HepG2 (cell line): ENCODE measurements at regions not wholly inside any gene's neighbourhood (a gene's known extent, or its start where the extent isn't known, plus 50 kb on each side); places are given as distances from the start of the nearest gene placed in this dataset.

Source experiments
- ATAC-seq: fragments of 200-7000 bp; cut with Tn5 transposase; 3 replicates; pipeline ENCODE4 v1.9.1; 2020; ENCODE audit warnings: mild to moderate bottlenecking, moderate library complexity
- BruUV-seq: library from RNA; stranded (reverse); fragments of 400-500 nt; replicated peaks from 2 replicates; lab custom pipeline; 2021; lab: Mats Ljungman, UMichigan
- CTCF ChIA-PET: fragments of 300-600 bp; formaldehyde crosslinking; extraction: SDS; loops from one replicate; lab custom pipeline; 2021; ENCODE audit warnings: low total read pairs, inconsistent platforms, low intra/inter-chr PET ratio; lab: Yijun Ruan, JAX
- POLR2A ChIA-PET: fragments of 350-600 bp; sonication (Branson Sonifier 250); formaldehyde crosslinking; loops from one replicate; lab custom pipeline; 2020; ENCODE audit warnings: antibody characterized with exemption, inconsistent platforms; lab: Yijun Ruan, JAX
- DNase-seq: peaks from one replicate; pipeline ENCODE4 v3.0.0-alpha.2; 2015; ENCODE audit warnings: low spot score
- FAIRE-seq: peaks from 3 replicates; lab custom pipeline; 2011; peaks lifted over from hg19 to GRCh38; lab: Jason Lieb, UNC
- H2AFZ ChIP-seq: one replicate; pipeline ENCODE4 v1.6.1; 2011; ENCODE audit warnings: low read length, inconsistent platforms
- H3K27ac ChIP-seq: fragments of 300-600 bp; 3 replicates; pipeline ENCODE4 v1.8.0; 2011; ENCODE audit warnings: mixed run types, mild to moderate bottlenecking, mixed read lengths, low read length, inconsistent platforms; ENCODE audit not compliant: insufficient read depth; ENCODE audit errors: extremely low read length
- H3K27me3 ChIP-seq, 2 experiments: fragments of 200-600 bp in 1 of 2; 2 replicates in 1 of 2; 3 replicates in 1 of 2; pipeline versions ENCODE4 v1.6.0 to v1.8.0; 2011; ENCODE audit warnings: low read length in 2 of 2, mild to moderate bottlenecking in 2 of 2, moderate library complexity in 2 of 2, inconsistent platforms in 1 of 2; ENCODE audit not compliant: insufficient read depth in 2 of 2, control insufficient read depth in 1 of 2
- H3K36me3 ChIP-seq, 2 experiments: fragments of 200-600 bp in 1 of 2; replicated peaks in 1 of 2; 2 replicates in 1 of 2; 3 replicates in 1 of 2; pipeline versions ENCODE4 v1.5.1 to v1.8.0; 2011; ENCODE audit warnings: low read length in 2 of 2, inconsistent platforms in 1 of 2; ENCODE audit not compliant: insufficient read depth in 2 of 2, control insufficient read depth in 1 of 2
- H3K4me1 ChIP-seq: 2 replicates; pipeline ENCODE4 v1.5.1; 2012; ENCODE audit warnings: low read length, inconsistent platforms; ENCODE audit not compliant: insufficient read depth
- H3K4me2 ChIP-seq: 2 replicates; pipeline ENCODE4 v1.6.0; 2011; ENCODE audit warnings: low read depth, low read length, inconsistent platforms
- H3K4me3 ChIP-seq, 3 experiments: fragments of 200-600 bp in 1 of 3; sonication (generic), shearing (Covaris generic) in 1 of 3; replicated peaks in 1 of 3; 2 replicates each; pipeline ENCODE4 v1.5.1; 2011 to 2016; ENCODE audit warnings: low read length in 3 of 3, inconsistent platforms in 2 of 3, low read depth in 2 of 3, mild to moderate bottlenecking in 2 of 3, control low read depth in 1 of 3, mixed read lengths in 1 of 3; ENCODE audit not compliant: insufficient read depth in 1 of 3
- H3K79me2 ChIP-seq: one replicate; pipeline ENCODE4 v1.6.1; 2011; ENCODE audit warnings: low read length, inconsistent platforms; ENCODE audit not compliant: insufficient read depth
- H3K9ac ChIP-seq: 2 replicates; pipeline ENCODE4 v1.6.0; 2011; ENCODE audit warnings: mild to moderate bottlenecking, low read depth, low read length, inconsistent platforms; ENCODE audit not compliant: insufficient read depth
- H3K9me3 ChIP-seq: 2 replicates; pipeline ENCODE4 v1.5.1; 2012; ENCODE audit warnings: mild to moderate bottlenecking, low read length
- H4K20me1 ChIP-seq: 2 replicates; pipeline ENCODE4 v1.6.0; 2011; ENCODE audit warnings: inconsistent platforms, mild to moderate bottlenecking, low read length, moderate library complexity; ENCODE audit not compliant: insufficient read depth
- KDM1A ChIP-seq: IDR thresholded peaks from 2 replicates; pipeline ENCODE4 v1.6.1; 2016; ENCODE audit warnings: missing compliant biosample characterization
- NFE2L1 ChIP-seq: sonication (generic); formaldehyde crosslinking; IDR thresholded peaks from 2 replicates; pipeline ENCODE4 v1.4.0; 2020; ENCODE audit warnings: missing genetic modification reagents, mild to moderate bottlenecking, borderline replicate concordance
- SIN3A ChIP-seq: IDR thresholded peaks from 2 replicates; pipeline ENCODE4 v1.6.1; 2011; ENCODE audit warnings: low read depth, mild to moderate bottlenecking, control low read depth, low read length, borderline replicate concordance
- SSRP1 ChIP-seq: IDR thresholded peaks from 2 replicates; pipeline ENCODE4 v1.6.1; 2016; ENCODE audit warnings: control low read depth
- STAT6 ChIP-seq: sonication (generic); formaldehyde crosslinking; IDR thresholded peaks from 2 replicates; pipeline ENCODE4 v1.4.0; 2020; ENCODE audit warnings: missing genetic modification reagents, mild to moderate bottlenecking, borderline replicate concordance
- ZNF224 ChIP-seq: sonication (generic); formaldehyde crosslinking; IDR thresholded peaks from 2 replicates; pipeline ENCODE4 v1.5.0; 2020; ENCODE audit warnings: mild to moderate bottlenecking, missing genetic modification reagents
- ZNF264 ChIP-seq: sonication (generic); formaldehyde crosslinking; IDR thresholded peaks from 2 replicates; pipeline ENCODE4 v1.4.0; 2020; ENCODE audit warnings: missing genetic modification reagents
- WGBS: methylation state at CpG from one replicate; pipeline ENCODE4 v1.1.6; 2017; ENCODE audit warnings: low lambda C conversion rate; 5-methylcytosine and 5-hydroxymethylcytosine counted together
- in situ Hi-C: cut with HindIII; loops from 2 replicates; pipeline ENCODE4 v1.10.0; 2017; ENCODE audit warnings: low pct_unique_long_range_greater_than_20kb; ENCODE audit not compliant: extremely low pct_ligation_motif_present
- intact Hi-C: fragments of 100-400 bp; cut with micrococcal nuclease; formaldehyde crosslinking; loops from one replicate; pipeline ENCODE4 v1.10.0; 2022; ENCODE audit not compliant: unreplicated experiment
- TF ChIP-seq, protein P1 (sequence below): sonication (generic); formaldehyde crosslinking; IDR thresholded peaks from 2 replicates; pipeline ENCODE4 v1.4.0; 2020; ENCODE audit warnings: mild to moderate bottlenecking, missing genetic modification reagents
- TF ChIP-seq, protein P2 (sequence below): sonication (generic); formaldehyde crosslinking; IDR thresholded peaks from 2 replicates; pipeline ENCODE4 v1.4.0; 2020; ENCODE audit warnings: mild to moderate bottlenecking, missing genetic modification reagents

- Histone ChIP-seq H3K4me1 (no peaks in the 10 kb centered on the region), H3K9ac (no peak overlapping the region), H4K20me1 (no peaks in the 10 kb centered on the region), H3K27ac (no peak overlapping the region), H3K36me3 (no peaks in the 10 kb centered on the region), H3K4me3 (no peak overlapping the region), H3K27me3 (no peaks in the 10 kb centered on the region), H3K9me3 (no peaks in the 10 kb centered on the region), H3K79me2 (no peaks in the 10 kb centered on the region), H2AFZ (no peak overlapping the region), H3K4me2 (no peak overlapping the region)
- DNase-seq (no peak), ATAC-seq (no peak), FAIRE-seq (no peak)
- POLR2A ChIA-PET, result no interaction called here
- TF ChIP-seq NFE2L1 (CRISPR knock-in tag), result no peak
- TF ChIP-seq ZNF264 (CRISPR knock-in tag), result no peak
- no peak for TF ChIP-seq KDM1A (CRISPR knock-in tag)
- TF ChIP-seq SSRP1 (CRISPR knock-in tag), result no peak
- TF ChIP-seq, protein P1, sequence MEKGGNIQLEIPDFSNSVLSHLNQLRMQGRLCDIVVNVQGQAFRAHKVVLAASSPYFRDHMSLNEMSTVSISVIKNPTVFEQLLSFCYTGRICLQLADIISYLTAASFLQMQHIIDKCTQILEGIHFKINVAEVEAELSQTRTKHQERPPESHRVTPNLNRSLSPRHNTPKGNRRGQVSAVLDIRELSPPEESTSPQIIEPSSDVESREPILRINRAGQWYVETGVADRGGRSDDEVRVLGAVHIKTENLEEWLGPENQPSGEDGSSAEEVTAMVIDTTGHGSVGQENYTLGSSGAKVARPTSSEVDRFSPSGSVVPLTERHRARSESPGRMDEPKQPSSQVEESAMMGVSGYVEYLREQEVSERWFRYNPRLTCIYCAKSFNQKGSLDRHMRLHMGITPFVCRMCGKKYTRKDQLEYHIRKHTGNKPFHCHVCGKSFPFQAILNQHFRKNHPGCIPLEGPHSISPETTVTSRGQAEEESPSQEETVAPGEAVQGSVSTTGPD (CRISPR knock-in tag), result no peak
- no peak for TF ChIP-seq ZNF224 (CRISPR knock-in tag)
- no peak for TF ChIP-seq STAT6 (CRISPR knock-in tag)
- TF ChIP-seq SIN3A, result no peak
- TF ChIP-seq, protein P2, sequence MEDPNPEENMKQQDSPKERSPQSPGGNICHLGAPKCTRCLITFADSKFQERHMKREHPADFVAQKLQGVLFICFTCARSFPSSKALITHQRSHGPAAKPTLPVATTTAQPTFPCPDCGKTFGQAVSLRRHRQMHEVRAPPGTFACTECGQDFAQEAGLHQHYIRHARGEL (CRISPR knock-in tag), result no peak
- WGBS, result 67% methylated on average over 18 of the region's 18 CpGs
- BruUV-seq, result no TSS peak
- intact Hi-C loops (no loop called here), in situ Hi-C loops (no loop called here)
- CTCF ChIA-PET, result no interaction called here
Measured at GRCh38 chr7:69482676-69483075, 115.6 kb upstream of the AUTS2 start.
